Stimulated activated CD8-positive, alpha-beta memory T cell treated with anti-CD3 and anti-CD28 coated beads, Interleukin-7, amount 100 ng/mL, for 48 hours (primary cell): ENCODE measurements at regions not wholly inside any gene's neighbourhood (a gene's known extent, or its start where the extent isn't known, plus 50 kb on each side); places are given as distances from the start of the nearest gene placed in this dataset.

ENCODE experiments used
- DNase-seq, 2 donors: peaks; one replicate each; pipeline ENCODE4 v3.0.0-alpha.2; 2020; ENCODE audit warnings: low read depth in 1 of 2; ENCODE audit errors: extremely low read depth in 1 of 2

- no peak for DNase-seq
These were observed 143.2 kb upstream of the PRSS1 start for GRCh38 chr7:142606081-142606480.

GRCh38 chr7:142604671-142605070 lies 144.6 kb upstream of the PRSS1 start:
- no peak for DNase-seq

- DNase-seq: peak in 1 of 2 donors; percentile 20
These were observed 145.3 kb upstream of the PRSS1 start for GRCh38 chr7:142603870-142604448.

- DNase-seq: no peak
These were observed 146.5 kb upstream of the PRSS1 start for GRCh38 chr7:142602756-142603155.

GRCh38 chr7:142602183-142602582 lies 147.1 kb upstream of the PRSS1 start:
- DNase-seq: no peak

GRCh38 chr7:142598297-142598696 lies 151.0 kb upstream of the PRSS1 start:
- no peak for DNase-seq

GRCh38 chr7:142597547-142597946 lies 151.7 kb upstream of the PRSS1 start:
- DNase-seq: no peak

GRCh38 chr7:142595816-142596516 lies 153.3 kb upstream of the PRSS1 start:
- DNase-seq: no peak

GRCh38 chr7:142594078-142594477 lies 155.2 kb upstream of the PRSS1 start:
- no peak for DNase-seq

GRCh38 chr7:142593106-142593505 lies 156.2 kb upstream of the PRSS1 start:
- DNase-seq: no peak

GRCh38 chr7:142592664-142593063 lies 156.6 kb upstream of the PRSS1 start:
- no peak for DNase-seq

- no peak for DNase-seq
These were observed 157.0 kb upstream of the PRSS1 start for GRCh38 chr7:142592231-142592630.

GRCh38 chr7:142590830-142591457 lies 158.3 kb upstream of the PRSS1 start:
- DNase-seq: no peak

- DNase-seq: no peak
These were observed 159.2 kb upstream of the PRSS1 start for GRCh38 chr7:142590077-142590476.

GRCh38 chr7:142587578-142588191 lies 161.6 kb upstream of the PRSS1 start:
- no peak for DNase-seq

- no peak for DNase-seq
These were observed 162.7 kb upstream of the PRSS1 start for GRCh38 chr7:142586611-142587010.

GRCh38 chr7:142585425-142585824 lies 163.8 kb upstream of the PRSS1 start:
- no peak for DNase-seq

- no peak for DNase-seq
These were observed 164.5 kb upstream of the PRSS1 start for GRCh38 chr7:142584765-142585164.

GRCh38 chr7:142583446-142583845 lies 165.8 kb upstream of the PRSS1 start:
- DNase-seq: no peak

GRCh38 chr7:142582351-142582750 lies 166.9 kb upstream of the PRSS1 start:
- no peak for DNase-seq

- no peak for DNase-seq
These were observed 167.9 kb upstream of the PRSS1 start for GRCh38 chr7:142581341-142581740.

- DNase-seq: no peak
These were observed 169.3 kb upstream of the PRSS1 start for GRCh38 chr7:142579946-142580345.
